ENCODE measurements at regions not wholly inside any gene's neighbourhood (a gene's known extent, or its start where the extent isn't known, plus 50 kb on each side); places are given as distances from the start of the nearest gene placed in this dataset.

GRCh38 chr2:102929721-102930120 lies 167.9 kb downstream of the TMEM182 start:
- TF ChIP-seq, protein P1, sequence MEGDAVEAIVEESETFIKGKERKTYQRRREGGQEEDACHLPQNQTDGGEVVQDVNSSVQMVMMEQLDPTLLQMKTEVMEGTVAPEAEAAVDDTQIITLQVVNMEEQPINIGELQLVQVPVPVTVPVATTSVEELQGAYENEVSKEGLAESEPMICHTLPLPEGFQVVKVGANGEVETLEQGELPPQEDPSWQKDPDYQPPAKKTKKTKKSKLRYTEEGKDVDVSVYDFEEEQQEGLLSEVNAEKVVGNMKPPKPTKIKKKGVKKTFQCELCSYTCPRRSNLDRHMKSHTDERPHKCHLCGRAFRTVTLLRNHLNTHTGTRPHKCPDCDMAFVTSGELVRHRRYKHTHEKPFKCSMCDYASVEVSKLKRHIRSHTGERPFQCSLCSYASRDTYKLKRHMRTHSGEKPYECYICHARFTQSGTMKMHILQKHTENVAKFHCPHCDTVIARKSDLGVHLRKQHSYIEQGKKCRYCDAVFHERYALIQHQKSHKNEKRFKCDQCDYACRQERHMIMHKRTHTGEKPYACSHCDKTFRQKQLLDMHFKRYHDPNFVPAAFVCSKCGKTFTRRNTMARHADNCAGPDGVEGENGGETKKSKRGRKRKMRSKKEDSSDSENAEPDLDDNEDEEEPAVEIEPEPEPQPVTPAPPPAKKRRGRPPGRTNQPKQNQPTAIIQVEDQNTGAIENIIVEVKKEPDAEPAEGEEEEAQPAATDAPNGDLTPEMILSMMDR (conservative IDR thresholded peaks at IDR 0.05) = no peak
- TF ChIP-seq ZFX (IDR thresholded peaks at IDR 0.05) = no peak
- H3K27ac ChIP-seq = no peak overlapping the region

DNA sequence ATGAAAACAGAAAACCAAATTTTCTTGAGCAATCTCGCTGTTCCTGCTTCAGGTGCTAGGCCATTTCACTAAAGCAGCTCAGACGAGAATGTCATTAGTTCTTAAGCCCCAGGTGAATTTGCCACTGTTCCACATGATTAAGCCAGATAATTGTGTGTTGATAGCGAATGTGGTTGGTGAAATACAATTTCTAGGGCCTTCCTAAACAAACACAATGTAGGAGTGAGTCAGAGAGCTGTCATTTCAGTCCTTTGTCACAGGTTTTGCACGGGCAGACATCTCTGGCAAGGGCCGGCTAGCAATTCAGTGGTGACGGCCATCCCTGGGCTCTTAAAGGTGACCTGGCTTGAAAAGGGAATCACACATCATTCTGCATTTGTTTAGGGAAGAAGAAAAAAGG lies 170.7 kb downstream of the TMEM182 start:
- TF ChIP-seq, protein P1 (conservative IDR thresholded peaks at IDR 0.05) = no peak
- TF ChIP-seq ZFX (IDR thresholded peaks at IDR 0.05) = no peak
- no peak overlapping the region for H3K27ac ChIP-seq

GRCh38 chr2:102939207-102939606 lies 177.4 kb downstream of the TMEM182 start:
- H3K27ac ChIP-seq = no peak overlapping the region
- TF ChIP-seq ZFX (IDR thresholded peaks at IDR 0.05) = no peak
- TF ChIP-seq, protein P1 (conservative IDR thresholded peaks at IDR 0.05) = no peak

DNA sequence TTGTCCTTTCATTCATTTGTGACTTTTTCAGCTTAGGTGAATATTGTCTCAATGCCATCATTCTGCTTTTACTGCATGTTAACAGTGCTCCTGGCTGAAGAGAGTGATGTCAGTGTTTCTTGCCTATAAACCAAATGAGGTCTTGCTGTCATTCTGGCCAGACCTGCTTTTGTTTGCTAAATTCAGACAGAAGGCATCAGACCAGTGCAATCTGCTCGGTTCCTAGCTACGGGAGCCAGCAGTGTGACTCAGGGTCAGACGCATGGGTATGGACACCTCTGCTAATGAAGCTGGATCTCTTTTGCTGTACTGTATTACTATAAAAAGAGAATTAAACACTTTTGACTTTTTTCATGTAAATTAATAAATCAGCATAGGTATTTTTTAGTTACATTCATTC lies 178.9 kb downstream of the TMEM182 start:
- TF ChIP-seq, protein P1 (conservative IDR thresholded peaks at IDR 0.05) = no peak
- no peak for TF ChIP-seq ZFX (IDR thresholded peaks at IDR 0.05)

GRCh38 chr2:102942107-102942506 lies 180.3 kb downstream of the TMEM182 start:
- no peak overlapping the region for H3K27ac ChIP-seq
- TF ChIP-seq, protein P1 (conservative IDR thresholded peaks at IDR 0.05) = no peak
- TF ChIP-seq ZFX (IDR thresholded peaks at IDR 0.05) = no peak

More for the DNA sequence above, 178.9 kb downstream of the TMEM182 start:
- no peak overlapping the region for H3K27ac ChIP-seq

GRCh38 chr2:102943251-102943650 lies 181.4 kb downstream of the TMEM182 start:
- no peak overlapping the region for H3K27ac ChIP-seq
- TF ChIP-seq ZFX (IDR thresholded peaks at IDR 0.05) = no peak
- TF ChIP-seq, protein P1 (conservative IDR thresholded peaks at IDR 0.05) = no peak

GRCh38 chr2:102950371-102950946 lies 188.6 kb downstream of the TMEM182 start:
- no peak overlapping the region for H3K27ac ChIP-seq
- TF ChIP-seq ZFX (IDR thresholded peaks at IDR 0.05) = no peak
- TF ChIP-seq, protein P1 (conservative IDR thresholded peaks at IDR 0.05) = no peak

Measured in C4-2B (cell line).